Naive thymus-derived CD8-positive, alpha-beta T cell (primary cell): ENCODE measurements at regions not wholly inside any gene's neighbourhood (a gene's known extent, or its start where the extent isn't known, plus 50 kb on each side); places are given as distances from the start of the nearest gene placed in this dataset.
"Not testable (repeated sequence)": the region's sequence is repeated elsewhere in the genome, so short reads cannot be mapped to it uniquely, and the experiment has no call there.

ENCODE experiments used
- ATAC-seq, 2 donors: fragments of 150-1000 bp; cut with Tn5 transposase in 1 of 2; sonication (Bioruptor Pico), chemical (Tn5 transposase) in 1 of 2; 1 replicate in 1 of 2; 2 replicates in 1 of 2; pipeline ENCODE4 v1.10.0; 2021; ENCODE audit warnings: mild to moderate bottlenecking in 2 of 2, moderate library complexity in 2 of 2
- POLR2A ChIA-PET: fragments of 350-600 bp; sonication (Branson Sonifier 250); formaldehyde crosslinking; loops from one replicate; lab custom pipeline; 2021; ENCODE audit warnings: antibody characterized with exemption; lab: Charles Lee
- DNase-seq, 10 donors: peaks; one replicate each; pipeline versions ENCODE4 v3.0.0 to v3.0.0-alpha.2; 2020 to 2022
- H3K27ac Mint-ChIP-seq, 10 donors: one replicate each; pipeline ENCODE4 v1.8.0; 2020 to 2022; ENCODE audit warnings: mild to moderate bottlenecking in 10 of 10, mixed read lengths in 10 of 10, moderate library complexity in 4 of 10, inconsistent platforms in 1 of 10
- H3K27me3 Mint-ChIP-seq, 5 donors: one replicate each; pipeline ENCODE4 v1.8.0; 2021 to 2022; ENCODE audit warnings: mixed read lengths in 5 of 5
- H3K36me3 Mint-ChIP-seq, 3 donors: one replicate each; pipeline ENCODE4 v1.8.0; 2020 to 2022; ENCODE audit warnings: mixed read lengths in 3 of 3, mild to moderate bottlenecking in 2 of 3, inconsistent platforms in 1 of 3
- H3K4me1 Mint-ChIP-seq, 4 donors: one replicate each; pipeline ENCODE4 v1.8.0; 2021 to 2022; ENCODE audit warnings: mixed read lengths in 4 of 4
- H3K4me3 Mint-ChIP-seq, 10 donors: one replicate each; pipeline ENCODE4 v1.8.0; 2020 to 2022; ENCODE audit warnings: mild to moderate bottlenecking in 10 of 10, mixed read lengths in 10 of 10, moderate library complexity in 6 of 10, inconsistent platforms in 1 of 10
- H3K9me3 Mint-ChIP-seq, 9 donors: one replicate each; pipeline ENCODE4 v1.8.0; 2020 to 2022; ENCODE audit warnings: mixed read lengths in 9 of 9, mild to moderate bottlenecking in 3 of 9, inconsistent platforms in 1 of 9, moderate library complexity in 1 of 9

- no peak for DNase-seq
- Mint-ChIP-seq H3K9me3 (peaks cover 0 to 4% (median 0%) of the 10 kb centered on the region in 9 donors), H3K4me1 (no peaks in the 10 kb centered on the region), H3K36me3 (no peaks in the 10 kb centered on the region), H3K4me3 (no peak overlapping the region), H3K27ac (no peak overlapping the region), H3K27me3 (peaks cover 0 to 7% (median 0%) of the 10 kb centered on the region in 5 donors)
- ATAC-seq: no peak
- POLR2A ChIA-PET: no interaction called here
These were observed 224.2 kb downstream of the SOX2 start for GRCh38 chr3:181935915-181936314.

- no peak overlapping the region for H3K4me3 Mint-ChIP-seq
- H3K27ac Mint-ChIP-seq: no peak overlapping the region
- H3K4me1 Mint-ChIP-seq: no peaks in the 10 kb centered on the region
- no peaks in the 10 kb centered on the region for H3K36me3 Mint-ChIP-seq
- peaks cover 0 to 4% (median 0%) of the 10 kb centered on the region in 9 donors for H3K9me3 Mint-ChIP-seq
- POLR2A ChIA-PET: no interaction called here
- peaks cover 0 to 7% (median 0%) of the 10 kb centered on the region in 5 donors for H3K27me3 Mint-ChIP-seq
- no peak for ATAC-seq
- no peak for DNase-seq
These were observed 225.0 kb downstream of the SOX2 start for GRCh38 chr3:181936774-181937173.

- H3K27ac Mint-ChIP-seq, H3K4me1 Mint-ChIP-seq, DNase-seq, H3K9me3 Mint-ChIP-seq, POLR2A ChIA-PET, H3K4me3 Mint-ChIP-seq, H3K36me3 Mint-ChIP-seq, ATAC-seq, H3K27me3 Mint-ChIP-seq: not testable (repeated sequence)
These were observed 226.9 kb downstream of the SOX2 start for GRCh38 chr3:181938580-181938979.

GRCh38 chr3:181940703-181941102 lies 229.0 kb downstream of the SOX2 start:
- Mint-ChIP-seq H3K4me3 (no peak overlapping the region), H3K36me3 (no peaks in the 10 kb centered on the region), H3K9me3 (peaks cover 0 to 4% (median 0%) of the 10 kb centered on the region in 9 donors), H3K27ac (no peak overlapping the region), H3K4me1 (no peaks in the 10 kb centered on the region), H3K27me3 (peaks cover 0 to 3% (median 0%) of the 10 kb centered on the region in 5 donors)
- ATAC-seq: no peak
- POLR2A ChIA-PET: no interaction called here
- no peak for DNase-seq

- H3K27ac Mint-ChIP-seq: no peak overlapping the region
- H3K9me3 Mint-ChIP-seq: peaks cover 0 to 4% (median 0%) of the 10 kb centered on the region in 9 donors
- H3K27me3 Mint-ChIP-seq: peaks cover 0 to 4% (median under 1%) of the 10 kb centered on the region in 5 donors
- no peak overlapping the region for H3K4me3 Mint-ChIP-seq
- POLR2A ChIA-PET: no interaction called here
- H3K4me1 Mint-ChIP-seq: no peaks in the 10 kb centered on the region
- no peaks in the 10 kb centered on the region for H3K36me3 Mint-ChIP-seq
- ATAC-seq: no peak
- no peak for DNase-seq
These were observed 229.5 kb downstream of the SOX2 start for GRCh38 chr3:181941250-181941649.

GRCh38 chr3:181943285-181943684 lies 231.6 kb downstream of the SOX2 start:
- Mint-ChIP-seq H3K36me3 (no peaks in the 10 kb centered on the region), H3K27me3 (peaks cover 0 to 7% (median 3%) of the 10 kb centered on the region in 5 donors), H3K4me1 (no peaks in the 10 kb centered on the region), H3K9me3 (peaks cover 0 to 4% (median 0%) of the 10 kb centered on the region in 9 donors), H3K4me3 (no peak overlapping the region), H3K27ac (no peak overlapping the region)
- POLR2A ChIA-PET: no interaction called here
- no peak for ATAC-seq
- no peak for DNase-seq

DNA sequence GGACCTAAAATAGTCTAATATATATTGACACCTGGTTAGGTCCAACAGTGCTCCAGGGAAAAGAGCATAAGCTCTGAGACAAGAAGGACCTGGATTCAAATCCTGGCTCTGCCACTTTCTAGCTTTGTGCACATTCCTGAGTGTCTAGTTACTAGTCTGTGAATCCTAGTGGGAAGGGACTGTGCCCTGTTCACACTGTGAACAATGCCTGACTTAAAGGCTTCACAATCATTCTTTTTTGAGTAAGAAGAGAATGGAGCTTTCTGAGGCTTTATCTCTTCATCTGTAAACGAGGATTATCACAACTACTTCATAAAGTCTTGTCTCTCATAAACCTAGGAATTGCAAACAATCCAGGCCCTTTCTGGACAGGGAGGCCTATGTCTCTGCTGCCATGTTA lies 235.9 kb downstream of the SOX2 start:
- Mint-ChIP-seq H3K9me3 (peaks cover 0 to 4% (median 0%) of the 10 kb centered on the region in 9 donors), H3K4me3 (no peak overlapping the region), H3K4me1 (no peaks in the 10 kb centered on the region), H3K27me3 (peaks cover 0 to 7% (median 3%) of the 10 kb centered on the region in 5 donors), H3K27ac (no peak overlapping the region), H3K36me3 (no peaks in the 10 kb centered on the region)
- POLR2A ChIA-PET: no interaction called here
- ATAC-seq (no peak), DNase-seq (no peak)

DNA sequence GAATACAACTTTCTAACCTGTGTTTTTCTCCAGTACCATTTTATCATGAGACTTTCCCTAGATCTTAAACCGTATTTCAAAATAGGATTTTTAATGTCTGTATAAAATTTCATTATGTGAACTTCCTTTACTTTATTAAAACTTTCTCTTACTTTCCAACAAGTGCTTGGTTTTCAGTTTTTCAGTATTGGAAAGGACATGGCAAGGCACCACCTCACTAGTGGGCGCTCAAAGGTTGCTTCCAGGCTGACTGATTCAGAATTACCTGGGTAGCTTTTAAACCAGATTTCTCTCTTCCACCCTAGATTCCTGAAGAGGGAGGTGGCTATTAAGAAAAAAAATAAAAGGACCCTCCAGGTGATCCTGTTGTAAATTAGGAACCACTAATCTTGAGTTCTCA lies 236.6 kb downstream of the SOX2 start:
- H3K27ac Mint-ChIP-seq: no peak overlapping the region
- POLR2A ChIA-PET: no interaction called here
- peaks cover 0 to 10% (median 3%) of the 10 kb centered on the region in 5 donors for H3K27me3 Mint-ChIP-seq
- peaks cover 0 to 4% (median 0%) of the 10 kb centered on the region in 9 donors for H3K9me3 Mint-ChIP-seq
- DNase-seq: no peak
- H3K4me1 Mint-ChIP-seq: no peaks in the 10 kb centered on the region
- H3K4me3 Mint-ChIP-seq: no peak overlapping the region
- no peak for ATAC-seq
- H3K36me3 Mint-ChIP-seq: no peaks in the 10 kb centered on the region

- POLR2A ChIA-PET: no interaction called here
- peaks cover 0 to 7% (median 1%) of the 10 kb centered on the region in 5 donors for H3K27me3 Mint-ChIP-seq
- no peaks in the 10 kb centered on the region for H3K4me1 Mint-ChIP-seq
- peaks cover 0 to 9% (median 0%) of the 10 kb centered on the region in 9 donors for H3K9me3 Mint-ChIP-seq
- no peak overlapping the region for H3K27ac Mint-ChIP-seq
- no peak overlapping the region for H3K4me3 Mint-ChIP-seq
- DNase-seq (no peak), ATAC-seq (no peak)
- no peaks in the 10 kb centered on the region for H3K36me3 Mint-ChIP-seq
These were observed 240.5 kb downstream of the SOX2 start for GRCh38 chr3:181952221-181952620.

DNA sequence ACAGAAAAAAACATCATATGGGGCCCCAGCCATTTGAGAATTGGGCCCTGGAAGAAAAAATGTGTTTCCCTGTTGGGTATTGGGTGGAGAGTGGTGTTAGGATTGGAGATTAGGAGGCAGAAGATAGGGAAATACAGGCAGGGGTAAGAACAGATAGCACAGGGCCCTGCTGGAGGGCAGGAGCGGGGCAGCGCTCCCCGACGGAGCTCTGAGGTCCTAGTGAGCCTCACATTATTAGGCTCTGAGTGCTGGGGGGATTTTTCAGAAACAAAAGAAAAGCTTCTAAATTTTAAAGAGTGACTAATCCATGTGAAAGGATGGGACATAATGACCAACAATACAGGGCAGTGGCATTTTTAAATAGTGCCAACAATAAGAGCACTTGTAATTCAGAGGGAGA lies 241.2 kb downstream of the SOX2 start:
- POLR2A ChIA-PET: no interaction called here
- Mint-ChIP-seq H3K4me3 (no peak overlapping the region), H3K27me3 (peaks cover 0 to 7% (median 1%) of the 10 kb centered on the region in 5 donors), H3K27ac (no peak overlapping the region), H3K4me1 (no peaks in the 10 kb centered on the region), H3K36me3 (no peaks in the 10 kb centered on the region), H3K9me3 (peaks cover 0 to 9% (median 0%) of the 10 kb centered on the region in 9 donors)
- ATAC-seq: no peak
- no peak for DNase-seq

DNA sequence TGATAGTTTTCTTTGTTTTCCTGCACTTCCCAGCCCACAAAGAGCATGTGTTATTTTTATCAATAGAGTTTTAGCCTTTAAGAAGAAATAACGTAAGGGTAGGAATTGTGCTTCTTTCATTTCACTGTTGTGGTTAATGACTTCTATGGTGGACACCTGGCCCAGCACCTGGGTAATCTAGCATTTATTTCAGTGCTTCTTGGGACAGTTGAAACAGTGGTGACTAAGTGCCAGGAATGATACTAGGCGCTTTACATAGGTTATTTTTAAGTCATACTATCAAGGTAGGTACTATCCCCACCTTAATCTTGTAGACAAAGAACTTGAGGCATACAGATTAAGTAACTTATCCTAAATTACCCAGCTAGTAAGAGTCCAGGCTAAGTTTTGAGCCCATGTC lies 243.8 kb downstream of the SOX2 start:
- POLR2A ChIA-PET: no interaction called here
- H3K36me3 Mint-ChIP-seq: no peaks in the 10 kb centered on the region
- no peak overlapping the region for H3K27ac Mint-ChIP-seq
- H3K4me1 Mint-ChIP-seq: no peaks in the 10 kb centered on the region
- H3K9me3 Mint-ChIP-seq: peaks cover 0 to 9% (median 0%) of the 10 kb centered on the region in 9 donors
- H3K4me3 Mint-ChIP-seq: no peak overlapping the region
- H3K27me3 Mint-ChIP-seq: peaks cover 0 to 7% (median 1%) of the 10 kb centered on the region in 5 donors
- DNase-seq (no peak), ATAC-seq (no peak)

DNA sequence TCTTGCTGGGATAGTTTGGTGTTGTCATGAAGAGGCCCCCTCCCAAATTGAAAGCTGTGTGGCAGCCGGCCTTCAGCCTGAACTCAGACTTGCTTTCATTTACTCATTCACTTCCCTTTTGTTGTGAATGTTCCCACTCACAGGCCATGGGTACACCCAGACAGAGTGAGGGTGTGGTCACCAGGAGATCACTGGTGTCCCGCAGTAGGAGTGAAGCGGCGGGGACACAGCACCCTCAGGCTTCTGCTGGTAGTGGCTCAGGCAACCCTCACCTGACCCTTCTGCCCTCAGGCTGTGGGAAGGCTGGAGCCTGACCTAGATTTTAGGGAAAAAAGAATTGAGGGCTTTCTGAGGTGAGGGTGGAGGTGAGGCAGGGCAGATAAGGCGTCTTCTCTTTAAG lies 244.4 kb downstream of the SOX2 start:
- ATAC-seq (no peak), DNase-seq (no peak)
- Mint-ChIP-seq H3K27me3 (peaks cover 0 to 7% (median under 1%) of the 10 kb centered on the region in 5 donors), H3K4me1 (no peaks in the 10 kb centered on the region), H3K4me3 (no peak overlapping the region), H3K9me3 (peaks cover 0 to 9% (median 0%) of the 10 kb centered on the region in 9 donors), H3K36me3 (no peaks in the 10 kb centered on the region), H3K27ac (no peak overlapping the region)
- POLR2A ChIA-PET: no interaction called here

DNA sequence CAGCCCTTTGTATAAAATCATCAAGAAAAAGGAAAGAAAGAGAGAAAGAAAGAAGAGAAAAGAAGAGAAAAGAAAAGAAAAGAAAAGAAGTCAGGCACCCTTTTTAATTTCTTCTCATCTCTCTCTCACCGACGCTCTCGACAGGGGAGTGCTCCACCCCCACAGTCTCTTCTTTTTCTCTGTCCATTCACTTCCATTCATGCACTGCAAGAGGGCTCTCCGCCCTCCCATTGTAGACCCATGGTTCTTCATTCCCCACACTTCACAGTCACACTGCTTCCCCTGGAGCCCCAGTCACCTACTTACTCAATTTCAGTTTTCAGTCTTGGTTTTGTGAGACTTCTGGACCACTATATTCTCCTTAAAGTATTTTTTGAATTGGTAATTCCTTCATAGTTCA lies 254.7 kb downstream of the SOX2 start:
- H3K36me3 Mint-ChIP-seq: no peaks in the 10 kb centered on the region
- POLR2A ChIA-PET: no interaction called here
- H3K9me3 Mint-ChIP-seq: peaks cover 0 to 7% (median 0%) of the 10 kb centered on the region in 9 donors
- ATAC-seq (no peak), DNase-seq (no peak)
- no peak overlapping the region for H3K4me3 Mint-ChIP-seq
- H3K27ac Mint-ChIP-seq: no peak overlapping the region
- no peaks in the 10 kb centered on the region for H3K4me1 Mint-ChIP-seq
- peaks cover 0 to 17% (median 7%) of the 10 kb centered on the region in 5 donors for H3K27me3 Mint-ChIP-seq

DNA sequence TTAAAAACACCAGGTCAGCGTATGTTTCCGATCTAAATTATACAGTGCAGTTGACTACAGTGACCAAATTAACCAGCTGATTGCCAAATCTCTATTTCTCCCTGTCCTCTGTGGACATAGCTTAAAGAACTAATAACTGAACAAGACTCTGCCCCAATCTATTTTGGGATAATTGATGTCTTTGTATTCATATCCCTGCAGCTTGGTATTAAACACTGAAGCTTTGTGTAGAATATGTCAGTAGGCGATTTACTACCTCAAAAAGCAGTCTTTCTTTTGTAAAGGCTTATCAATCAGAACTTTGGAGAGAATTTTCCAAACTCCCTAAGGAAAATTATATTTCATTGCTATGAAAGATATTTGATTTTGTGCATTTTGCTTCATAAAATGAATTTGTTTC lies 258.2 kb downstream of the SOX2 start:
- Mint-ChIP-seq H3K4me3 (no peak overlapping the region), H3K36me3 (no peaks in the 10 kb centered on the region), H3K27ac (no peak overlapping the region), H3K4me1 (no peaks in the 10 kb centered on the region), H3K9me3 (peaks cover 0 to 11% (median 0%) of the 10 kb centered on the region in 9 donors), H3K27me3 (peaks cover 0 to 4% (median 0%) of the 10 kb centered on the region in 5 donors)
- no peak for ATAC-seq
- POLR2A ChIA-PET: no interaction called here
- no peak for DNase-seq
